ENCODE measurements at regions not wholly inside any gene's neighbourhood (a gene's known extent, or its start where the extent isn't known, plus 50 kb on each side); places are given as distances from the start of the nearest gene placed in this dataset.

- DNase-seq (ENCODE audit: low spot score) (no peak), ATAC-seq (no peak)
- intact Hi-C loops (cut with DNase I) = no loop called here
Measured at GRCh38 chr2:60051991-60052390, 501.5 kb downstream of the BCL11A start.

GRCh38 chr2:60047944-60048525 lies 505.4 kb downstream of the BCL11A start:
- intact Hi-C loops (cut with DNase I) = no loop called here
- ATAC-seq = no peak
- no peak for DNase-seq (ENCODE audit: low spot score)

GRCh38 chr2:60047347-60047746 lies 506.1 kb downstream of the BCL11A start:
- no peak for DNase-seq (ENCODE audit: low spot score)
- intact Hi-C loops (cut with DNase I) = no loop called here
- no peak for ATAC-seq

- no peak for ATAC-seq
- DNase-seq (ENCODE audit: low spot score) = no peak
- intact Hi-C loops (cut with DNase I) = no loop called here
Measured at GRCh38 chr2:60046529-60046928, 506.9 kb downstream of the BCL11A start.

GRCh38 chr2:60045456-60045855 lies 508.0 kb downstream of the BCL11A start:
- intact Hi-C loops (cut with DNase I) = no loop called here
- ATAC-seq (no peak), DNase-seq (ENCODE audit: low spot score) (no peak)

- ATAC-seq (no peak), DNase-seq (ENCODE audit: low spot score) (no peak)
- intact Hi-C loops (cut with DNase I) = no loop called here
Measured at GRCh38 chr2:60044484-60044883, 509.0 kb downstream of the BCL11A start.

GRCh38 chr2:60042023-60042422 lies 511.4 kb downstream of the BCL11A start:
- ATAC-seq = no peak
- DNase-seq (ENCODE audit: low spot score) = no peak
- intact Hi-C loops (cut with DNase I) = no loop called here

- ATAC-seq (no peak), DNase-seq (ENCODE audit: low spot score) (no peak)
- intact Hi-C loops (cut with DNase I) = no loop called here
Measured at GRCh38 chr2:60033325-60033724, 520.1 kb downstream of the BCL11A start.

- no peak for ATAC-seq
- intact Hi-C loops (cut with DNase I) = no loop called here
- no peak for DNase-seq (ENCODE audit: low spot score)
Measured at GRCh38 chr2:60029566-60029883, 523.9 kb downstream of the BCL11A start.

- DNase-seq (ENCODE audit: low spot score) = no peak
- intact Hi-C loops (cut with DNase I) = no loop called here
- no peak for ATAC-seq
Measured at GRCh38 chr2:60028849-60029565, 524.4 kb downstream of the BCL11A start.

GRCh38 chr2:60025496-60025895 lies 528.0 kb downstream of the BCL11A start:
- no peak for ATAC-seq
- no peak for DNase-seq (ENCODE audit: low spot score)
- intact Hi-C loops (cut with DNase I) = no loop called here

GRCh38 chr2:60023256-60023985 lies 530.0 kb downstream of the BCL11A start:
- ATAC-seq (no peak), DNase-seq (ENCODE audit: low spot score) (no peak)
- intact Hi-C loops (cut with DNase I) = no loop called here

GRCh38 chr2:60007671-60008070 lies 545.8 kb downstream of the BCL11A start:
- ATAC-seq (no peak), DNase-seq (ENCODE audit: low spot score) (no peak)
- intact Hi-C loops (cut with DNase I) = no loop called here

- intact Hi-C loops (cut with DNase I) = no loop called here
- ATAC-seq (no peak), DNase-seq (ENCODE audit: low spot score) (no peak)
Measured at GRCh38 chr2:60003076-60003475, 550.4 kb downstream of the BCL11A start.

- DNase-seq (ENCODE audit: low spot score) (no peak), ATAC-seq (no peak)
- intact Hi-C loops (cut with DNase I) = no loop called here
Measured at GRCh38 chr2:60002183-60002867, 551.1 kb downstream of the BCL11A start.

- DNase-seq (ENCODE audit: low spot score) = no peak
- intact Hi-C loops (cut with DNase I) = no loop called here
- ATAC-seq = no peak
Measured at GRCh38 chr2:60000686-60001085, 552.8 kb downstream of the BCL11A start.

- no peak for DNase-seq (ENCODE audit: low spot score)
- no peak for ATAC-seq
- intact Hi-C loops (cut with DNase I) = no loop called here
Measured at GRCh38 chr2:59998324-59998723, 555.1 kb downstream of the BCL11A start.

GRCh38 chr2:59997371-59997770 lies 556.1 kb downstream of the BCL11A start:
- intact Hi-C loops (cut with DNase I) = no loop called here
- ATAC-seq (no peak), DNase-seq (ENCODE audit: low spot score) (no peak)

- ATAC-seq (no peak), DNase-seq (ENCODE audit: low spot score) (no peak)
- intact Hi-C loops (cut with DNase I) = no loop called here
Measured at GRCh38 chr2:59996855-59997254, 556.6 kb downstream of the BCL11A start.

GRCh38 chr2:59993726-59994125 lies 559.7 kb downstream of the BCL11A start:
- no peak for DNase-seq (ENCODE audit: low spot score)
- intact Hi-C loops (cut with DNase I) = no loop called here
- no peak for ATAC-seq

All from sciatic nerve (tissue), 2 donors.